Endothelial cell of umbilical vein (primary cell): ENCODE measurements at regions not wholly inside any gene's neighbourhood (a gene's known extent, or its start where the extent isn't known, plus 50 kb on each side); places are given as distances from the start of the nearest gene placed in this dataset.

Source experiments
- BruUV-seq: library from RNA; stranded (reverse); fragments of 400-500 nt; replicated peaks from 2 replicates; lab custom pipeline; 2021; lab: Mats Ljungman, UMichigan
- CTCF ChIA-PET: fragments of 300-600, 350-600 bp; sonication (Branson Sonifier 250); formaldehyde crosslinking; loops from one replicate; lab custom pipeline; 2021; ENCODE audit warnings: antibody characterized with exemption, inconsistent platforms; lab: Charles Lee
- POLR2A ChIA-PET: fragments of 300-600, 350-600 bp; sonication (Branson Sonifier 250); formaldehyde crosslinking; loops from one replicate; lab custom pipeline; 2021; ENCODE audit warnings: antibody characterized with exemption, inconsistent platforms; lab: Charles Lee
- DNase-seq: peaks from one replicate; pipeline ENCODE4 v3.0.0-alpha.2; 2011; ENCODE audit warnings: low read depth, low spot score
- FAIRE-seq: peaks from 2 replicates; lab custom pipeline; 2011; peaks lifted over from hg19 to GRCh38; lab: Jason Lieb, UNC
- H2AFZ ChIP-seq: 2 replicates; pipeline ENCODE4 v1.6.0; 2012; ENCODE audit warnings: low read depth, low read length, control low read depth, inconsistent platforms
- H3K27ac ChIP-seq: 2 replicates; pipeline ENCODE4 v1.5.1; 2011; ENCODE audit warnings: low read depth, mild to moderate bottlenecking, control low read depth, low read length, moderate library complexity; ENCODE audit not compliant: insufficient read depth
- H3K27me3 ChIP-seq, 2 experiments: 2 replicates each; pipeline versions ENCODE4 v1.6.0 to v1.6.1; 2011; ENCODE audit warnings: low read length in 2 of 2, mixed read lengths in 1 of 2; ENCODE audit not compliant: control insufficient read depth in 2 of 2, insufficient read depth in 2 of 2
- H3K36me3 ChIP-seq, 2 experiments: 2 replicates in 1 of 2; 3 replicates in 1 of 2; pipeline ENCODE4 v1.5.1; 2011; ENCODE audit warnings: low read length in 2 of 2, mild to moderate bottlenecking in 1 of 2, moderate library complexity in 1 of 2; ENCODE audit not compliant: control insufficient read depth in 2 of 2, insufficient read depth in 2 of 2; ENCODE audit errors: extremely low read depth in 1 of 2
- H3K4me1 ChIP-seq: 3 replicates; pipeline ENCODE4 v1.5.1; 2011; ENCODE audit warnings: mild to moderate bottlenecking, low read length; ENCODE audit not compliant: control insufficient read depth, insufficient read depth; ENCODE audit errors: extremely low read depth
- H3K4me2 ChIP-seq: 2 replicates; pipeline ENCODE4 v1.6.1; 2011; ENCODE audit warnings: low read length, control low read depth, mixed read lengths; ENCODE audit not compliant: insufficient read depth
- H3K4me3 ChIP-seq, 3 experiments: fragments of 200-600 bp in 1 of 3; sonication (generic), shearing (Covaris generic) in 1 of 3; replicated peaks in 1 of 3; 2 replicates each; pipeline ENCODE4 v1.5.1; 2011 to 2016; ENCODE audit warnings: control low read depth in 3 of 3, low read length in 3 of 3, mild to moderate bottlenecking in 2 of 3, inconsistent platforms in 1 of 3, low read depth in 1 of 3, moderate library complexity in 1 of 3; ENCODE audit not compliant: insufficient read depth in 1 of 3
- H3K79me2 ChIP-seq: 2 replicates; pipeline ENCODE4 v1.6.0; 2012; ENCODE audit warnings: low read length, inconsistent platforms; ENCODE audit not compliant: control insufficient read depth, insufficient read depth
- H3K9ac ChIP-seq: replicated peaks from 2 replicates; pipeline ENCODE3; 2011; ENCODE audit warnings: low read length, control low read depth; ENCODE audit not compliant: insufficient read depth; ENCODE audit errors: extremely low read depth
- H3K9me1 ChIP-seq: replicated peaks from 3 replicates; pipeline ENCODE4 v1.6.0; 2011; ENCODE audit warnings: mild to moderate bottlenecking, low read length; ENCODE audit not compliant: control insufficient read depth, insufficient read depth; ENCODE audit errors: extremely low read depth
- H3K9me3 ChIP-seq: replicated peaks from 2 replicates; pipeline ENCODE4 v1.5.1; 2012; ENCODE audit warnings: low read length, inconsistent platforms; ENCODE audit not compliant: control insufficient read depth, insufficient read depth
- H4K20me1 ChIP-seq: replicated peaks from 2 replicates; pipeline ENCODE3; 2011; ENCODE audit warnings: mild to moderate bottlenecking, low read length; ENCODE audit not compliant: control insufficient read depth, insufficient read depth; ENCODE audit errors: extremely low read depth
- EZH2 ChIP-seq: IDR thresholded peaks from 2 replicates; pipeline ENCODE4 v1.6.1; 2012; ENCODE audit warnings: borderline replicate concordance, low read depth, mild to moderate bottlenecking, moderate library complexity, low read length, inconsistent platforms; ENCODE audit not compliant: severe bottlenecking
- FOS ChIP-seq: IDR thresholded peaks from 2 replicates; pipeline ENCODE4 v1.6.1; 2011; ENCODE audit warnings: mild to moderate bottlenecking, low read length, moderate library complexity, borderline replicate concordance; ENCODE audit not compliant: insufficient read depth
- GATA2 ChIP-seq: IDR thresholded peaks from 2 replicates; pipeline ENCODE4 v1.7.0; 2011; ENCODE audit warnings: low read depth, mild to moderate bottlenecking, moderate library complexity, mixed read lengths, low read length; ENCODE audit not compliant: insufficient read length, insufficient read depth
- JUN ChIP-seq: IDR thresholded peaks from 2 replicates; pipeline ENCODE4 v1.6.1; 2011; ENCODE audit warnings: borderline replicate concordance, low read depth; ENCODE audit not compliant: insufficient read length, insufficient read depth
- MYC ChIP-seq: IDR thresholded peaks from one replicate; pipeline ENCODE4 v1.6.1; 2011; ENCODE audit warnings: mild to moderate bottlenecking, low read depth, low read length
- POLR2A ChIP-seq: IDR thresholded peaks from 2 replicates; pipeline ENCODE4 v1.6.1; 2012; ENCODE audit warnings: low read depth, mild to moderate bottlenecking, control low read depth, low read length
- POLR2AphosphoS5 ChIP-seq: IDR thresholded peaks from 2 replicates; pipeline ENCODE4 v1.6.1; 2012; ENCODE audit warnings: low read depth, mild to moderate bottlenecking, control low read depth, low read length, moderate library complexity; ENCODE audit not compliant: insufficient read depth
- dilution Hi-C: fragments of 300-500 bp; cut with MboI; formaldehyde crosslinking; loops from one replicate; pipeline ENCODE4 v1.15.0; 2019; ENCODE audit warnings: low sequenced_read_pairs; ENCODE audit not compliant: extremely low pct_ligation_motif_present
- intact Hi-C: fragments of 100-400 bp; cut with micrococcal nuclease; formaldehyde crosslinking; loops from one replicate; pipeline ENCODE4 v1.10.0; 2022
- TF ChIP-seq, protein P1 (sequence below): IDR thresholded peaks from 2 replicates; pipeline ENCODE4 v1.6.1; 2011; ENCODE audit not compliant: insufficient read depth, insufficient read length
- TF ChIP-seq, protein P2 (sequence below), 2 donors: IDR thresholded peaks; 1 replicate in 1 of 2; 2 replicates in 1 of 2; pipeline ENCODE4 v1.5.1; 2011; ENCODE audit warnings: low read length in 2 of 2, mild to moderate bottlenecking in 2 of 2, moderate library complexity in 2 of 2, control low read depth in 1 of 2, inconsistent platforms in 1 of 2, low read depth in 1 of 2; ENCODE audit not compliant: insufficient read depth in 1 of 2; ENCODE audit errors: extremely low read depth in 1 of 2

DNA sequence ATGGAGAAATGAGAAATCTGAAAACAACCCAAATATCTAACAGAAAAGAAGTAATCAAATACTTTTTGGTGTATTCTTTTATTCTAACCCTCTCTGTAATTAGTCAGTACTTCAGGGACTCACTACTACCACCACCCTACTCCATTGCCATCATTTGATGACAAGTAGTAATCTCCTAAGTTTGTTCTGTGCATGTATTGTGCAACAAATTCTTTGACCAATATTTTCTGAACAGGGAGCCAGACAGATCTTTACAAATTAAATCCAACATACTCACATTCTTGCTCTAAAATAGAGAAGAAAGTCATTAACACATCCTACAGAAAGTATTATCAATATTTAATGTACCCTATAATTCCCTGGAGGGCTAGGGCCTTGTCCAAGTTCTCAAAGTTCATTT is 1416.4 kb downstream of the DSC3 start:
- Histone ChIP-seq H3K27ac (no peak overlapping the region), H3K4me2 (no peak overlapping the region), H4K20me1 (no peaks in the 10 kb centered on the region), H3K4me1 (no peaks in the 10 kb centered on the region), H3K4me3 (no peak overlapping the region), H3K27me3 (no peaks in the 10 kb centered on the region), H3K9ac (no peak overlapping the region), H3K36me3 (no peaks in the 10 kb centered on the region), H3K79me2 (no peaks in the 10 kb centered on the region), H3K9me3 (no peaks in the 10 kb centered on the region), H3K9me1 (no peaks in the 10 kb centered on the region), H2AFZ (no peak overlapping the region)
- POLR2A ChIA-PET = no interaction called here
- CTCF ChIA-PET = no interaction called here
- BruUV-seq = no TSS peak
- intact Hi-C loops (no loop called here), dilution Hi-C loops (no loop called here)
- FAIRE-seq (no peak), DNase-seq (no peak)
- TF ChIP-seq GATA2 (no peak), MYC (no peak), EZH2 (no peak), POLR2AphosphoS5 (no peak), FOS (no peak), POLR2A (no peak)
- TF ChIP-seq, protein P1, sequence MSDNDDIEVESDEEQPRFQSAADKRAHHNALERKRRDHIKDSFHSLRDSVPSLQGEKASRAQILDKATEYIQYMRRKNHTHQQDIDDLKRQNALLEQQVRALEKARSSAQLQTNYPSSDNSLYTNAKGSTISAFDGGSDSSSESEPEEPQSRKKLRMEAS = no peak

DNA sequence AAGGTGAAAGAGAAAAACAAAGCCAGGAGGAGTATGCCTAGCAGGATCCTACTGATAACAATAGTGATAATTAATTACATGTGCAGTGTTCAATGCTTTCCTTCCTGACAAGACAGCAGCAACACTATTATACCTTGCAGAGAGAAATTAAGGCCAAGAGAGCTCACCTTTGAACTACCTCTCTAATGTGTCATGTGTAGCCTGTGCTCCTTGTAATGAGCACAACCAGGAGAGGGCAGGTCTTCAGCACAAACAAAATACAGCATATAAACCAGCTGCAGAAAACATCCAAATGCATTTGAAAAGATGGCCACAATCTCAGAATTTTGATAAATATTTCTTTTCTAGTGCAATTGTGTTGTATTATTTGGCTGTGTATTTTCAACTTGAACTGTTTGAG is 1425.7 kb downstream of the DSC3 start:
- Histone ChIP-seq H2AFZ (no peak overlapping the region), H4K20me1 (no peaks in the 10 kb centered on the region), H3K36me3 (no peaks in the 10 kb centered on the region), H3K4me2 (no peak overlapping the region), H3K9ac (no peak overlapping the region), H3K4me1 (no peaks in the 10 kb centered on the region), H3K9me3 (no peaks in the 10 kb centered on the region), H3K27me3 (no peaks in the 10 kb centered on the region), H3K9me1 (no peaks in the 10 kb centered on the region), H3K79me2 (no peaks in the 10 kb centered on the region), H3K4me3 (no peak overlapping the region), H3K27ac (no peak overlapping the region)
- no TSS peak for BruUV-seq
- TF ChIP-seq MYC (no peak), FOS (no peak), GATA2 (no peak), JUN (no peak), POLR2AphosphoS5 (no peak), EZH2 (no peak), POLR2A (no peak)
- TF ChIP-seq, protein P2, sequence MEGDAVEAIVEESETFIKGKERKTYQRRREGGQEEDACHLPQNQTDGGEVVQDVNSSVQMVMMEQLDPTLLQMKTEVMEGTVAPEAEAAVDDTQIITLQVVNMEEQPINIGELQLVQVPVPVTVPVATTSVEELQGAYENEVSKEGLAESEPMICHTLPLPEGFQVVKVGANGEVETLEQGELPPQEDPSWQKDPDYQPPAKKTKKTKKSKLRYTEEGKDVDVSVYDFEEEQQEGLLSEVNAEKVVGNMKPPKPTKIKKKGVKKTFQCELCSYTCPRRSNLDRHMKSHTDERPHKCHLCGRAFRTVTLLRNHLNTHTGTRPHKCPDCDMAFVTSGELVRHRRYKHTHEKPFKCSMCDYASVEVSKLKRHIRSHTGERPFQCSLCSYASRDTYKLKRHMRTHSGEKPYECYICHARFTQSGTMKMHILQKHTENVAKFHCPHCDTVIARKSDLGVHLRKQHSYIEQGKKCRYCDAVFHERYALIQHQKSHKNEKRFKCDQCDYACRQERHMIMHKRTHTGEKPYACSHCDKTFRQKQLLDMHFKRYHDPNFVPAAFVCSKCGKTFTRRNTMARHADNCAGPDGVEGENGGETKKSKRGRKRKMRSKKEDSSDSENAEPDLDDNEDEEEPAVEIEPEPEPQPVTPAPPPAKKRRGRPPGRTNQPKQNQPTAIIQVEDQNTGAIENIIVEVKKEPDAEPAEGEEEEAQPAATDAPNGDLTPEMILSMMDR (IDR thresholded peaks at IDR 0.05; ENCODE audit: extremely low read depth in 1 of 2, insufficient read depth in 1 of 2, low read depth in 1 of 2, low read length in 2 of 2) = no peak
- TF ChIP-seq, protein P1 = no peak
- DNase-seq = no peak
- intact Hi-C loops (no loop called here), dilution Hi-C loops (no loop called here)
- CTCF ChIA-PET = no interaction called here
- FAIRE-seq = no peak
- POLR2A ChIA-PET = no interaction called here
